C4-2B (cell line): ENCODE measurements at regions not wholly inside any gene's neighbourhood (a gene's known extent, or its start where the extent isn't known, plus 50 kb on each side); places are given as distances from the start of the nearest gene placed in this dataset.

Experiments used
- H3K27ac ChIP-seq: fragments of 450-650 bp; 2 replicates; pipeline ENCODE4 v1.5.1; 2017
- ZFX ChIP-seq: fragments of 450-650 bp; IDR thresholded peaks from 2 replicates; pipeline ENCODE4 v1.6.1; 2017
- TF ChIP-seq, protein P1 (sequence below): fragments of 450-650 bp; conservative IDR thresholded peaks from 2 replicates; pipeline ENCODE4 v1.5.1; 2017; ENCODE audit warnings: mild to moderate bottlenecking

DNA sequence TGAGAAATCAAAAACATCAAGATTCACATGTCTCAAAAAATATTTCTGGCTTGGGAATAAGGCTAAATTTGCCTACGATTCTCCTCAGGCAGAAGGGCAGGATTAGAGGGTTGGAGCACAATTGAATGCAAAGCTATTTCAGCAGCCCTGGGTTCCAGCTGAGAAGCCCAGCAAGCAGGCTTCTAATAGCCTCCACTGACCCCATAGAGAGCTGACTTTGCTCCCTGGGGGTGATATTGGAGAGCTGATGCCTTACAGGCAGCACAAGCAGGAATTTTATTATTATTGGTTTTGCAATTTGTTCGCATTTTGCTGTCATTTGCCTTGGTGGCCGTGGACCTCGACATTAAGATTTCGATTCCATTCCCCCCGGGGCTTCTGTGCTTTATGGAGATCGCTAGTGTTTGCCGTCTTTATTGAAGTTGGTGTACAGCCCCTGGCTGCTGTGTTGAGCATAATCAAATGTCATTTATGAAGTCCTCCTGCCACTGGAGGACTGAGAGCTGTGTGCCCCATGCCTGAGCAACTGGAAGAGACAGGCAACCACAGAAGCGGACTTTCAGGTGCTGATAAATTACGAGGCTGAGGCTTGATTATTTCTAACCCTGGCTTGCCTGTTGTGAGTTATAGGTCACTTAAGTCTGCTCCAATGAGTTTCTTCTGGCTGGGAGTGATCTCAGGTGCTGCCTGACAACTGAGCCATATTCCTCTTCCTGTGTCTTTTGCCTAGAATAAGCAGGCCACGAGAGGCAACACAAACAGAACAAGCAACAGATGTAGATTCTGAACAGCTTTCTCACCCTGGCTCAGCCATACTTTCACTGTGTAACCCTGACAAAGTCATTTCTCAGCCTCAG lies 518.4 kb upstream of the CAMK1G start:
- no peak for TF ChIP-seq ZFX
- TF ChIP-seq, protein P1, sequence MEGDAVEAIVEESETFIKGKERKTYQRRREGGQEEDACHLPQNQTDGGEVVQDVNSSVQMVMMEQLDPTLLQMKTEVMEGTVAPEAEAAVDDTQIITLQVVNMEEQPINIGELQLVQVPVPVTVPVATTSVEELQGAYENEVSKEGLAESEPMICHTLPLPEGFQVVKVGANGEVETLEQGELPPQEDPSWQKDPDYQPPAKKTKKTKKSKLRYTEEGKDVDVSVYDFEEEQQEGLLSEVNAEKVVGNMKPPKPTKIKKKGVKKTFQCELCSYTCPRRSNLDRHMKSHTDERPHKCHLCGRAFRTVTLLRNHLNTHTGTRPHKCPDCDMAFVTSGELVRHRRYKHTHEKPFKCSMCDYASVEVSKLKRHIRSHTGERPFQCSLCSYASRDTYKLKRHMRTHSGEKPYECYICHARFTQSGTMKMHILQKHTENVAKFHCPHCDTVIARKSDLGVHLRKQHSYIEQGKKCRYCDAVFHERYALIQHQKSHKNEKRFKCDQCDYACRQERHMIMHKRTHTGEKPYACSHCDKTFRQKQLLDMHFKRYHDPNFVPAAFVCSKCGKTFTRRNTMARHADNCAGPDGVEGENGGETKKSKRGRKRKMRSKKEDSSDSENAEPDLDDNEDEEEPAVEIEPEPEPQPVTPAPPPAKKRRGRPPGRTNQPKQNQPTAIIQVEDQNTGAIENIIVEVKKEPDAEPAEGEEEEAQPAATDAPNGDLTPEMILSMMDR: no peak
- H3K27ac ChIP-seq: no peak overlapping the region

DNA sequence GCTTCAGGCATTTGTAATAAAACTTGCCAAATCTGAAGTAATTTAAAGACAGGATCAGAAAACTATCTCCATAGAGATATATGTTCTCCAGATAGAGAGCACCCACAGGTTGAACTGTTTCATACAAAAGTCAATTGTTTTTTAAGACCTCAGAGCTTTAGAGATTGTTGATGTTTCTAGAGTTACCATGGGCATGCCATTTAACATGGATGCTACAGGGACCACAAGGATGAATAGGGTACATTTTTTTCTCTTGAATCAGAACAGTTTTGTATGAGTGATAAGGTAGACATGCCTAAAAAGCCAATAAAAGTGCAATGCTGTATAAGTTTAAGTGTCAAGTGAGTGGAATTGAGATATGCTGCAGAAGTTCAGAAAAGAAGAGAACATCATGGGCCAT lies 511.0 kb upstream of the CAMK1G start:
- TF ChIP-seq, protein P1: no peak
- TF ChIP-seq ZFX: no peak
- no peak overlapping the region for H3K27ac ChIP-seq

DNA sequence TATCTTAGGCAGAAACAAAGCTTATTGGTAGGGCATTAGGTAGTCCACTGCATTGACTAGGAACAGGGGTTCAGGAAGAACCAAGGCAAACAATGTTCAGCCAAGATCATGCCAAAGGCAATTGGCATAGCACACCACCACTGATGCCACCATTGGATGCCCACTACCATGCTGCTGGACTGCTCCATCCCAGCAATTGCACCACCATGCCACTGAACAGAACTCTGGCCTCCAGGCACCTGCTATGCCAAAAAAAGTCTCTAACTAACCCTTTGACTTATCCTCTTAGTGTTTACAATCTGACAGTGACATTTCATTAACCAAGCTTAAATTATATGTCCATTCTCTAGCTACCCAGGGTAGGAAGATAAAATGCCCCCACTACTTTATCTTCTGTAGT lies 509.6 kb upstream of the CAMK1G start:
- H3K27ac ChIP-seq: no peak overlapping the region
- TF ChIP-seq, protein P1: no peak
- TF ChIP-seq ZFX: no peak

DNA sequence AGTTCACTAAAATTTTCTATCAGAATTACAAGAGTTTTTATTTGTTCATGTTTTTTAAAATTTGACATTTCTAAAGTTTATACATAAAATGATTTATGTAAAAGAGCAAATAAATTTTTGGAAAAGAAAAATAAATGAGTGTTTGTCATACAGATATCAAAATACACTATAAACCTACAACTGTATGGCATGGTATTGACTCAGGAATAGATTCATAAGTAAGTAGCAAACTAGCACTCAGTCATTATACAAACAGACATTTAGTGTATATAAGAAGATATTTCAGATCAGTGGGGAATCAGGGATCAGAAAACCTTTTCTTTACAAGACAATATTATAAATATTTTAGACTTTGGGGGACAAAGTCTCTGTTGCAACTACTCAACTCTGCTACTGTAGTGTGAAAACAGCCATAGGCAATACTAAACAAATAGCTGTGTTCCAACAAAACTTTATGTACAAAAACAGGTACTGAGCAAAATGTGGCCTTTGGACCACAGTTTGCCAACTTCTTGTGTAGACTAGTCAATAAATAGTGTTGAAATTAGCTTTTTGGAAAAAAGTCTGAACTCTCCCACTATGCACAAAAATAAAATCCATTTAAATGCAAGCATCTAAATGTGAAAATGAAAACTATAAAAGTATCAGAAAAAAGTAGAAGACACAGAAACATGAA lies 508.8 kb upstream of the CAMK1G start:
- H3K27ac ChIP-seq: no peak overlapping the region
- TF ChIP-seq, protein P1: no peak
- no peak for TF ChIP-seq ZFX

DNA sequence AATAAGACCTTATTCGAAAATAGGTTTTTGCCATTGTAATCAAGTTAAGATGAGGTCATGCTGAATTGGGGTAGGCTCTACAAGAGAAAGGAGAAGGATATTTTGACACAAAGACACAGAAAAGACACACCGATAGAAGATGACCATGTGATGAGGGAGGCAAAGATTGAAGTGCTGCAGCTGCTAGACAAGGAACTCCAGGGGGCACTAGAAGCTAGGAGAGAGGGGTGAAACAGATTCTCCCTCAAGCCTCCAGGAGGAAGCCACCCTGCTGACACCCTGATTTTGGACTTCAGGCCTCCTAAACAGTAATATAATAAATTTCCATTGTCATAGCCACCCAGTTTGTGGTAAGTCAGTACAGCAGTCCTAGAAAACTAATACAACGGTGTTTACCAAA lies 506.8 kb upstream of the CAMK1G start:
- H3K27ac ChIP-seq: no peak overlapping the region
- TF ChIP-seq ZFX: no peak
- TF ChIP-seq, protein P1: peak; percentile 47

DNA sequence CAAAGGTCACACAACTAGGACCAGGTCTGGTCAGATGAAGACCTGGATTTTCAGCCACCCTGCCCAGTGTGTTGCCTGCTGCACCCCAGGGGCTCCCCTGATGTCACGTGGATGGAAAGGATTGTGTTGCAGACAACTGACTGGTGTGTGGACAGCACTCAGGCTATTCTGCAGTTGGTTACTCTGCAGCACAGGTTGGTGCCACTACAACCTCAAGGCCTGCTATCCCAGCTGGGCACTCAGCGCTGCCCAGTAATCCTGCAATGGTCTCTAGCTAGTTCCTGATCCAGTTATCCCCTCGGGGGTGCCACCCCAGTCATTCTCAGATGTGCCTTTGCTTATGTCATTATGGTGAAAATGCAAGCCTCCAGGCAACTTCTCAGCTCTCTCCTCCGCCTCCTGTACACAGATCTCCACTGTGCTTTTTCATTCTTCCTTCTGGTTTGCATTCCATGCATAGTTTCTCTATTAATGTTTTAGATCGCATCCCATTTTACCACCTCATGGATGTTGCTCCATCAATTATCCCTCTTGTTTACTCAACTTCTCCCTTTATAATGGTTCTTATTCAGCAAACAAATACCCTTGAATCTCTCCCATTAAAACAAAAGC lies 503.2 kb upstream of the CAMK1G start:
- no peak overlapping the region for H3K27ac ChIP-seq
- TF ChIP-seq, protein P1: no peak
- no peak for TF ChIP-seq ZFX
